ENCODE measurements at regions not wholly inside any gene's neighbourhood (a gene's known extent, or its start where the extent isn't known, plus 50 kb on each side); places are given as distances from the start of the nearest gene placed in this dataset.

DNA sequence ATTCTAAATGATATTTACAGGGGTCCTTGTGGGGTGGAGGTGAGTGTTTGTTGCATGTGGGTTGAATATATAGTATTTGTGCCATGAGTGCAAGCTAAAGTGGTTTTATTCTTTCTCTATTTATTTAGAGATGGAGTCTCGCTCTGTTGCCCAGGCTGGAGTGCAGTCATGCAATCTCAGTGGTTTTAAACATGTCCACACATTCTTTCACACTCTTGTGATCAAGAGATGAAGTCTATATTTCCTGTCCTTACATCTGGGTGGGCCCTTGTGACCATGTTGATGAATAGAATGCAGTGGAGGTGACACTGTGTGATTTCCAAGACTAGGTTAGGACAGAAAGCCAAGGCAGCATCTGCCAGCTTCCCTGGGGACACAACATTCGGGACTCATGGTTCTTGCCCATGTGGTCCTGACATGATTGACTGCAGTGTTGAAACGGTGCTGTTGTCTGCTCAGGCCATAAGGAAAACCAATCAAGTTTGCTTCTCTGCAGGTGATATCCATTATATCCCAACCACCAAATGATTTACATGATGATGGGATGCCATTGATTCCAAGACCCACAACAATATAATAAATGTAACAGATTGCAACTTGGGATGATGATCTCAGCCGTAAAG lies 172.6 kb downstream of the SUDS3 start:
- H3K36me3 ChIP-seq: no peaks in the 10 kb centered on the region
- TF ChIP-seq POLR2AphosphoS5 (IDR thresholded peaks at IDR 0.05): no peak
- TF ChIP-seq, protein P1, sequence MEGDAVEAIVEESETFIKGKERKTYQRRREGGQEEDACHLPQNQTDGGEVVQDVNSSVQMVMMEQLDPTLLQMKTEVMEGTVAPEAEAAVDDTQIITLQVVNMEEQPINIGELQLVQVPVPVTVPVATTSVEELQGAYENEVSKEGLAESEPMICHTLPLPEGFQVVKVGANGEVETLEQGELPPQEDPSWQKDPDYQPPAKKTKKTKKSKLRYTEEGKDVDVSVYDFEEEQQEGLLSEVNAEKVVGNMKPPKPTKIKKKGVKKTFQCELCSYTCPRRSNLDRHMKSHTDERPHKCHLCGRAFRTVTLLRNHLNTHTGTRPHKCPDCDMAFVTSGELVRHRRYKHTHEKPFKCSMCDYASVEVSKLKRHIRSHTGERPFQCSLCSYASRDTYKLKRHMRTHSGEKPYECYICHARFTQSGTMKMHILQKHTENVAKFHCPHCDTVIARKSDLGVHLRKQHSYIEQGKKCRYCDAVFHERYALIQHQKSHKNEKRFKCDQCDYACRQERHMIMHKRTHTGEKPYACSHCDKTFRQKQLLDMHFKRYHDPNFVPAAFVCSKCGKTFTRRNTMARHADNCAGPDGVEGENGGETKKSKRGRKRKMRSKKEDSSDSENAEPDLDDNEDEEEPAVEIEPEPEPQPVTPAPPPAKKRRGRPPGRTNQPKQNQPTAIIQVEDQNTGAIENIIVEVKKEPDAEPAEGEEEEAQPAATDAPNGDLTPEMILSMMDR (IDR thresholded peaks at IDR 0.05 in 8 of 11, conservative IDR thresholded peaks at IDR 0.05 in 3 of 11): no peak
- TF ChIP-seq POLR2A (IDR thresholded peaks at IDR 0.05): no peak
- H3K4me1 ChIP-seq: no peaks in the 10 kb centered on the region
- intact Hi-C loops (cut with DNase I; ENCODE audit: low total_unique reads): no loop called here
- no peak overlapping the region for H3K27ac ChIP-seq
- no peak for DNase-seq
- 62 to 69% (median 65%) methylated on average over 4 of the region's 4 CpGs for WGBS, 5 donors
- H3K4me3 ChIP-seq: no peak overlapping the region
- H3K27me3 ChIP-seq (replicated peaks in 1 of 7): peaks cover 0 to 6% (median 0%) of the 10 kb centered on the region in 7 donors
- H3K9me3 ChIP-seq: peaks cover 0 to 22% (median 15%) of the 10 kb centered on the region in 8 donors

DNA sequence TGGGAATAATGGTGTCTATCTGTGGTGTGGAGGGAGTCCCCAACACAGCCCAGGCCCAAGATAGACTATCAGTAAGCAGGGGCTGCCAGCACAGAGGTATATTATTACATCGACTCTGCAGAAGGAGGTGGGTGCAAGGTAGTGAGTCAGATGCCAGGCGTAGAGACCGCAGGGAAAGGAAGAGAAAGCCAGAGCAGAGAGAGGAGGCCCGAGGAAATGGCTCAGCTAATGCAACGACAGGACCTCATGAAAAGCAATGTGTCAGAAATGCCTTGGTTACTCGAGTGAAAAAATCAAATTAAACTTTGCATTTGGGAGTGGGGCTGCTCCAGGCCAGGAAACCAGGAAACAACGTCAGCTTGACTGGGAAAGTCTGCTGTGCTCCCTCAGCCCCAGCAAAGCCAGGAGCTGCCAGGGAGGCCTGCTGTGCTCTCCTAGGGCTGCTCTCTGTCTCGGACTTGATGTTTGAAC lies 173.2 kb downstream of the SUDS3 start:
- Histone ChIP-seq H3K4me3 (no peak overlapping the region), H3K4me1 (no peaks in the 10 kb centered on the region), H3K36me3 (no peaks in the 10 kb centered on the region), H3K9me3 (peaks cover 0 to 27% (median 15%) of the 10 kb centered on the region in 8 donors), H3K27me3 (replicated peaks in 1 of 7) (peaks cover 0 to 6% (median 0%) of the 10 kb centered on the region in 7 donors), H3K27ac (no peak overlapping the region)
- TF ChIP-seq POLR2A (IDR thresholded peaks at IDR 0.05): no peak
- no peak for TF ChIP-seq POLR2AphosphoS5 (IDR thresholded peaks at IDR 0.05)
- TF ChIP-seq, protein P1 (IDR thresholded peaks at IDR 0.05 in 8 of 11, conservative IDR thresholded peaks at IDR 0.05 in 3 of 11): no peak
- intact Hi-C loops (cut with DNase I; ENCODE audit: low total_unique reads): no loop called here
- DNase-seq: no peak
- 56 to 76% (median 68%) methylated on average over 8 of the region's 8 CpGs for WGBS, 5 donors

DNA sequence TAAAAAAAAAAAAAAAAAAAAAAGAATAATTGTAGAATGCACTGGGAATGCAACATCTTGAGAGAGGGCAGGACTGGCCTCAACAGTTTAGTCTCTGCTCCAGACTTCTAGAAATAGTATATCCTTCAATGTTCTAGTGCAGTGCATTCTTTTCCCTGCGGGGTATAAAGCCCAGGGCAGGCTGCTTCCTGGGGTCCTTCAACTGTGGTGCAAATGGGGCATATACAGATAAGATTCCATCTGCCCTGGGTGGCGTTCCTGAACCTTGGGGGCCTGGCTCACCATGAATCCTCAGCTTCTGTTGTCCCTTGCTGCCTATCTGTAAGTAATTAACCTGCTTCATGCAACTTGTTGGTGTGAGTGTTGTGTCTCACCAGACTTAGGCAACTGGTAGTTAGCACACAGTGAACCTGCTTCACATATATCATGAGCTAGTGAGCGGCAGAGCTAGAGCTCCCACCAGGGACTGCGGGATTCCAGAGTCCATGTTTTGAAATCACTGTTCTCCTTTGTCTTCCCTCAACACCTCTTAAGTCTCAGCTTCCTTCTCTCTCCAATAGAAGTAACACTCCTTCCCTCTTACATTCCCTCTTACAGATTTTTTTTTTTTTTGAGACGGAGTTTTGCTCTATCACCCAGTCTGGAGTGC lies 177.6 kb downstream of the SUDS3 start:
- Histone ChIP-seq H3K4me3 (no peak overlapping the region), H3K27me3 (replicated peaks in 1 of 7) (peaks cover 0 to 11% (median 0%) of the 10 kb centered on the region in 7 donors), H3K27ac (no peak overlapping the region), H3K9me3 (peaks cover 0 to 10% (median 0%) of the 10 kb centered on the region in 8 donors), H3K36me3 (no peaks in the 10 kb centered on the region), H3K4me1 (no peaks in the 10 kb centered on the region)
- WGBS, 5 donors: 60 to 80% (median 75%) methylated on average over 5 of the region's 5 CpGs
- no peak for DNase-seq
- intact Hi-C loops (cut with DNase I; ENCODE audit: low total_unique reads): no loop called here
- TF ChIP-seq POLR2AphosphoS5 (IDR thresholded peaks at IDR 0.05) (no peak), POLR2A (IDR thresholded peaks at IDR 0.05) (no peak)
- TF ChIP-seq, protein P1 (IDR thresholded peaks at IDR 0.05 in 8 of 11, conservative IDR thresholded peaks at IDR 0.05 in 3 of 11): no peak

DNA sequence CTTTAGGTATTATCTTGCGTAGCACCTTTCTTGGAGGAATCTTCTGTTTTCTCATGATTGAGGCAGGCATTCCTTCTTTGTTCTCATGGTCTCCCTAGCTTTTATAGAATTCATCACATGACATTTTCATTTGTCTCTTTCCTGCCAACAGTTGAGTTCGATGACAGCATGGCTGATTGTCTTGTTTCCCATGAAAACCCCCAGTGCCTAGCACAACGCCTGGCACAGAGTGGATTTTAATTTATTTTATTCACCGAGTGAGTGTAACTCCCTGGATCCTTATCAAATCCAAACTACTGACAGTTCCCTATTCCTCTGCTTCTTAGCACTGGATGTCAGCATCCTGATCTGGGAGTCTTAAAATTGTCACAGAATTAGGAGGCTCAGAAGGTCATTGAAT lies 182.6 kb downstream of the SUDS3 start:
- intact Hi-C loops (cut with DNase I; ENCODE audit: low total_unique reads): no loop called here
- TF ChIP-seq, protein P1 (IDR thresholded peaks at IDR 0.05 in 8 of 11, conservative IDR thresholded peaks at IDR 0.05 in 3 of 11): no peak
- TF ChIP-seq POLR2A (IDR thresholded peaks at IDR 0.05) (no peak), POLR2AphosphoS5 (IDR thresholded peaks at IDR 0.05) (no peak)
- H3K4me3 ChIP-seq: no peak overlapping the region

More for the DNA sequence above, 182.6 kb downstream of the SUDS3 start:
- no peak overlapping the region for H3K27ac ChIP-seq
- H3K9me3 ChIP-seq: peaks cover 0 to 6% (median 0%) of the 10 kb centered on the region in 8 donors
- no peaks in the 10 kb centered on the region for H3K4me1 ChIP-seq
- 80 to 83% (median 82%) methylated on average over 4 of the region's 4 CpGs for WGBS, 5 donors
- DNase-seq: no peak
- H3K27me3 ChIP-seq (replicated peaks in 1 of 7): peaks cover 0 to 5% (median 0%) of the 10 kb centered on the region in 7 donors
- no peaks in the 10 kb centered on the region for H3K36me3 ChIP-seq

Measured in spleen (tissue), 11 donors.